HEK293T (cell line): ENCODE measurements at regions not wholly inside any gene's neighbourhood (a gene's known extent, or its start where the extent isn't known, plus 50 kb on each side); places are given as distances from the start of the nearest gene placed in this dataset.

Experiments
- CTBP1 ChIP-seq: fragments of 450-650 bp; IDR thresholded peaks from 2 replicates; pipeline ENCODE4 v1.6.1; 2016; ENCODE audit warnings: borderline replicate concordance
- NFRKB ChIP-seq: fragments of 450-650 bp; IDR thresholded peaks from 2 replicates; pipeline ENCODE4 v1.6.1; 2016; ENCODE audit warnings: mild to moderate bottlenecking, moderate library complexity

GRCh38 chr5:120927950-120928530 is 463.9 kb downstream of the PRR16 start:
- TF ChIP-seq NFRKB (no peak), CTBP1 (no peak)
